ENCODE measurements at regions not wholly inside any gene's neighbourhood (a gene's known extent, or its start where the extent isn't known, plus 50 kb on each side); places are given as distances from the start of the nearest gene placed in this dataset.

- no peak for TF ChIP-seq POLR2A (IDR thresholded peaks at IDR 0.05; ENCODE audit: low read length)
- TF ChIP-seq GATA1 (IDR thresholded peaks at IDR 0.05; ENCODE audit: low read depth, low read length): no peak
Measured at GRCh38 chr2:20111311-20112131, 60.1 kb upstream of the LAPTM4A start.

Data from erythroblast (primary cell).